ENCODE measurements at regions not wholly inside any gene's neighbourhood (a gene's known extent, or its start where the extent isn't known, plus 50 kb on each side); places are given as distances from the start of the nearest gene placed in this dataset.

GRCh38 chr3:31379598-31379997 lies 153.1 kb upstream of the STT3B start:
- TF ChIP-seq, protein P1, sequence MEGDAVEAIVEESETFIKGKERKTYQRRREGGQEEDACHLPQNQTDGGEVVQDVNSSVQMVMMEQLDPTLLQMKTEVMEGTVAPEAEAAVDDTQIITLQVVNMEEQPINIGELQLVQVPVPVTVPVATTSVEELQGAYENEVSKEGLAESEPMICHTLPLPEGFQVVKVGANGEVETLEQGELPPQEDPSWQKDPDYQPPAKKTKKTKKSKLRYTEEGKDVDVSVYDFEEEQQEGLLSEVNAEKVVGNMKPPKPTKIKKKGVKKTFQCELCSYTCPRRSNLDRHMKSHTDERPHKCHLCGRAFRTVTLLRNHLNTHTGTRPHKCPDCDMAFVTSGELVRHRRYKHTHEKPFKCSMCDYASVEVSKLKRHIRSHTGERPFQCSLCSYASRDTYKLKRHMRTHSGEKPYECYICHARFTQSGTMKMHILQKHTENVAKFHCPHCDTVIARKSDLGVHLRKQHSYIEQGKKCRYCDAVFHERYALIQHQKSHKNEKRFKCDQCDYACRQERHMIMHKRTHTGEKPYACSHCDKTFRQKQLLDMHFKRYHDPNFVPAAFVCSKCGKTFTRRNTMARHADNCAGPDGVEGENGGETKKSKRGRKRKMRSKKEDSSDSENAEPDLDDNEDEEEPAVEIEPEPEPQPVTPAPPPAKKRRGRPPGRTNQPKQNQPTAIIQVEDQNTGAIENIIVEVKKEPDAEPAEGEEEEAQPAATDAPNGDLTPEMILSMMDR (conservative IDR thresholded peaks at IDR 0.05; ENCODE audit: low read length) = no peak
- no peak for TF ChIP-seq EZH2phosphoT487 (IDR thresholded peaks at IDR 0.05; ENCODE audit: borderline replicate concordance)

All from Loucy (cell line).